Chondrocyte (in vitro differentiated cells): ENCODE measurements at regions not wholly inside any gene's neighbourhood (a gene's known extent, or its start where the extent isn't known, plus 50 kb on each side); places are given as distances from the start of the nearest gene placed in this dataset.

Experiments
- DNase-seq: peaks from one replicate; pipeline ENCODE4 v3.0.0; 2021; ENCODE audit warnings: mixed read lengths, low spot score
- H3K27ac Mint-ChIP-seq: one replicate; pipeline ENCODE4 v1.8.0; 2021; ENCODE audit warnings: mild to moderate bottlenecking, moderate library complexity, mixed read lengths; ENCODE audit not compliant: unreplicated experiment
- H3K27me3 Mint-ChIP-seq: 2 replicates; pipeline ENCODE4 v1.8.0; 2021; ENCODE audit warnings: low read depth, mixed read lengths
- H3K36me3 Mint-ChIP-seq: 2 replicates; pipeline ENCODE4 v1.8.0; 2021; ENCODE audit warnings: low read depth, mixed read lengths
- H3K4me1 Mint-ChIP-seq: 2 replicates; pipeline ENCODE4 v1.8.0; 2021; ENCODE audit warnings: low read depth, mild to moderate bottlenecking, mixed read lengths
- H3K4me3 Mint-ChIP-seq: one replicate; pipeline ENCODE4 v1.8.0; 2021; ENCODE audit warnings: mild to moderate bottlenecking, moderate library complexity, mixed read lengths; ENCODE audit not compliant: unreplicated experiment
- H3K9me3 Mint-ChIP-seq: 2 replicates; pipeline ENCODE4 v1.8.0; 2021; ENCODE audit warnings: low read depth, mixed read lengths
- CTCF ChIP-seq: fragments of 200-600 bp; sonication (generic); IDR thresholded peaks from 2 replicates; pipeline ENCODE4 v1.5.0; 2021; ENCODE audit warnings: antibody characterized with exemption, mild to moderate bottlenecking, moderate library complexity

- peaks cover 57% of the 10 kb centered on the region for H3K4me1 Mint-ChIP-seq
- H3K27me3 Mint-ChIP-seq, result no peaks in the 10 kb centered on the region
- no peak for DNase-seq
- H3K36me3 Mint-ChIP-seq, result no peaks in the 10 kb centered on the region
- TF ChIP-seq CTCF, result no peak
- peak overlapping the region; percentile 74 for H3K27ac Mint-ChIP-seq
- no peaks in the 10 kb centered on the region for H3K9me3 Mint-ChIP-seq
- no peak overlapping the region for H3K4me3 Mint-ChIP-seq
These were observed 114.3 kb upstream of the DST start for GRCh38 chr6:56756791-56757587.

- no peak overlapping the region for H3K4me3 Mint-ChIP-seq
- DNase-seq, result no peak
- TF ChIP-seq CTCF, result no peak
- peak overlapping the region; percentile 74 for H3K27ac Mint-ChIP-seq
- H3K36me3 Mint-ChIP-seq, result no peaks in the 10 kb centered on the region
- H3K4me1 Mint-ChIP-seq, result peaks cover 63% of the 10 kb centered on the region
- H3K9me3 Mint-ChIP-seq, result no peaks in the 10 kb centered on the region
- no peaks in the 10 kb centered on the region for H3K27me3 Mint-ChIP-seq
These were observed 113.6 kb upstream of the DST start for GRCh38 chr6:56756219-56756789.

GRCh38 chr6:56755040-56755439 is 112.4 kb upstream of the DST start:
- H3K4me1 Mint-ChIP-seq, result peaks cover 75% of the 10 kb centered on the region
- H3K36me3 Mint-ChIP-seq, result no peaks in the 10 kb centered on the region
- no peak for DNase-seq
- no peak overlapping the region for H3K4me3 Mint-ChIP-seq
- H3K27me3 Mint-ChIP-seq, result no peaks in the 10 kb centered on the region
- H3K27ac Mint-ChIP-seq, result peak overlapping the region; percentile 6
- H3K9me3 Mint-ChIP-seq, result no peaks in the 10 kb centered on the region
- no peak for TF ChIP-seq CTCF

- Mint-ChIP-seq H3K4me1 (peaks cover 87% of the 10 kb centered on the region), H3K36me3 (no peaks in the 10 kb centered on the region), H3K27me3 (no peaks in the 10 kb centered on the region), H3K4me3 (no peak overlapping the region), H3K27ac (no peak overlapping the region), H3K9me3 (no peaks in the 10 kb centered on the region)
- TF ChIP-seq CTCF, result no peak
- no peak for DNase-seq
These were observed 111.1 kb upstream of the DST start for GRCh38 chr6:56753811-56754210.

- H3K4me3 Mint-ChIP-seq, result no peak overlapping the region
- H3K9me3 Mint-ChIP-seq, result no peaks in the 10 kb centered on the region
- no peak for TF ChIP-seq CTCF
- H3K27ac Mint-ChIP-seq, result no peak overlapping the region
- DNase-seq, result no peak
- H3K27me3 Mint-ChIP-seq, result no peaks in the 10 kb centered on the region
- no peaks in the 10 kb centered on the region for H3K36me3 Mint-ChIP-seq
- H3K4me1 Mint-ChIP-seq, result peaks cover 81% of the 10 kb centered on the region
These were observed 109.8 kb upstream of the DST start for GRCh38 chr6:56752534-56752933.
